ENCODE measurements at regions not wholly inside any gene's neighbourhood (a gene's known extent, or its start where the extent isn't known, plus 50 kb on each side); places are given as distances from the start of the nearest gene placed in this dataset.
A peak's percentile ranks its signal among the peaks of the same experiment; 100 is the strongest.
"Not testable (repeated sequence)": the region's sequence is repeated elsewhere in the genome, so short reads cannot be mapped to it uniquely, and the experiment has no call there.

- DNase-seq (ENCODE audit: low spot score): no peak
Observed at GRCh38 chr10:78651287-78651686, 417.5 kb upstream of the ZMIZ1 start.

- no peak for DNase-seq (ENCODE audit: low spot score)
Observed at GRCh38 chr10:78653555-78653954, 415.2 kb upstream of the ZMIZ1 start.

- no peak for DNase-seq (ENCODE audit: low spot score)
Observed at GRCh38 chr10:78654047-78654590, 414.6 kb upstream of the ZMIZ1 start.

GRCh38 chr10:78655979-78656378 lies 412.8 kb upstream of the ZMIZ1 start:
- no peak for DNase-seq (ENCODE audit: low spot score)

GRCh38 chr10:78656417-78657162 lies 412.2 kb upstream of the ZMIZ1 start:
- no peak for DNase-seq (ENCODE audit: low spot score)

- DNase-seq (ENCODE audit: low spot score): peak; percentile 27
Observed at GRCh38 chr10:78657163-78657861, 411.5 kb upstream of the ZMIZ1 start.

- DNase-seq (ENCODE audit: low spot score): no peak
Observed at GRCh38 chr10:78657862-78658165, 411.0 kb upstream of the ZMIZ1 start.

- DNase-seq (ENCODE audit: low spot score): no peak
Observed at GRCh38 chr10:78658645-78659597, 409.8 kb upstream of the ZMIZ1 start.

GRCh38 chr10:78659598-78659967 lies 409.2 kb upstream of the ZMIZ1 start:
- DNase-seq (ENCODE audit: low spot score): no peak

GRCh38 chr10:78660446-78661106 lies 408.2 kb upstream of the ZMIZ1 start:
- no peak for DNase-seq (ENCODE audit: low spot score)

GRCh38 chr10:78663721-78664120 lies 405.0 kb upstream of the ZMIZ1 start:
- DNase-seq (ENCODE audit: low spot score): no peak

- DNase-seq (ENCODE audit: low spot score): no peak
Observed at GRCh38 chr10:78664929-78665553, 403.7 kb upstream of the ZMIZ1 start.

- no peak for DNase-seq (ENCODE audit: low spot score)
Observed at GRCh38 chr10:78672918-78673317, 395.8 kb upstream of the ZMIZ1 start.

GRCh38 chr10:78681141-78681540 lies 387.6 kb upstream of the ZMIZ1 start:
- DNase-seq (ENCODE audit: low spot score): not testable (repeated sequence)

- not testable (repeated sequence) for DNase-seq (ENCODE audit: low spot score)
Observed at GRCh38 chr10:78681986-78682385, 386.8 kb upstream of the ZMIZ1 start.

GRCh38 chr10:78684947-78685346 lies 383.8 kb upstream of the ZMIZ1 start:
- no peak for DNase-seq (ENCODE audit: low spot score)

GRCh38 chr10:78685466-78686103 lies 383.2 kb upstream of the ZMIZ1 start:
- no peak for DNase-seq (ENCODE audit: low spot score)

- DNase-seq (ENCODE audit: low spot score): no peak
Observed at GRCh38 chr10:78686444-78687060, 382.2 kb upstream of the ZMIZ1 start.

- DNase-seq (ENCODE audit: low spot score): no peak
Observed at GRCh38 chr10:78687626-78688025, 381.1 kb upstream of the ZMIZ1 start.

- DNase-seq (ENCODE audit: low spot score): no peak
Observed at GRCh38 chr10:78688230-78688900, 380.4 kb upstream of the ZMIZ1 start.

Data from hematopoietic multipotent progenitor cell treated with erythropoietin and hydrocortisone succinate and interleukin-3 and kit ligand, for 17 days (in vitro differentiated cells).